ENCODE measurements at regions not wholly inside any gene's neighbourhood (a gene's known extent, or its start where the extent isn't known, plus 50 kb on each side); places are given as distances from the start of the nearest gene placed in this dataset.

DNA sequence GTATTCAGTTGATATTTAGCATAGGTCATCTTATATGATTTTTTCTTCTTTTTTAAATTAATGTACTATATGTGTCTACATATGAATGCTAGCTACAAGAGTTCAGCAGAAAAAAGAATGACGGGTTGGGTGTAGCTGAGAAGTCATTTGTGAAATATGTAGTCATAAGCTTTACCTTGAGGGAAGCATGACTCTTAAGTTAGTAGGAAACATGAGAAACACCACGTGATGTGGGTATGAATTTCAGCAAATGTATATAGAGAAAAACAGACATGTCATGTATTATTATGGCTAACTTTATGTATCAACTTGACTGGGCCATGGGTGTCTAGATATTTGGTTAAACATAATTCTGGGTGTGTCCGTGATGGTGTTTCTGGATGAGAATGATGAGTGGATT lies 125.0 kb downstream of the RAP2B start:
- no peak for DNase-seq
- TF ChIP-seq, protein P1, sequence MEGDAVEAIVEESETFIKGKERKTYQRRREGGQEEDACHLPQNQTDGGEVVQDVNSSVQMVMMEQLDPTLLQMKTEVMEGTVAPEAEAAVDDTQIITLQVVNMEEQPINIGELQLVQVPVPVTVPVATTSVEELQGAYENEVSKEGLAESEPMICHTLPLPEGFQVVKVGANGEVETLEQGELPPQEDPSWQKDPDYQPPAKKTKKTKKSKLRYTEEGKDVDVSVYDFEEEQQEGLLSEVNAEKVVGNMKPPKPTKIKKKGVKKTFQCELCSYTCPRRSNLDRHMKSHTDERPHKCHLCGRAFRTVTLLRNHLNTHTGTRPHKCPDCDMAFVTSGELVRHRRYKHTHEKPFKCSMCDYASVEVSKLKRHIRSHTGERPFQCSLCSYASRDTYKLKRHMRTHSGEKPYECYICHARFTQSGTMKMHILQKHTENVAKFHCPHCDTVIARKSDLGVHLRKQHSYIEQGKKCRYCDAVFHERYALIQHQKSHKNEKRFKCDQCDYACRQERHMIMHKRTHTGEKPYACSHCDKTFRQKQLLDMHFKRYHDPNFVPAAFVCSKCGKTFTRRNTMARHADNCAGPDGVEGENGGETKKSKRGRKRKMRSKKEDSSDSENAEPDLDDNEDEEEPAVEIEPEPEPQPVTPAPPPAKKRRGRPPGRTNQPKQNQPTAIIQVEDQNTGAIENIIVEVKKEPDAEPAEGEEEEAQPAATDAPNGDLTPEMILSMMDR (IDR thresholded peaks at IDR 0.05 in 8 of 11, conservative IDR thresholded peaks at IDR 0.05 in 3 of 11), result no peak
- TF ChIP-seq POLR2A (IDR thresholded peaks at IDR 0.05) (no peak), POLR2AphosphoS5 (IDR thresholded peaks at IDR 0.05) (no peak)
- H3K4me3 ChIP-seq, result no peak overlapping the region
- H3K9me3 ChIP-seq, result no peaks in the 10 kb centered on the region
- H3K36me3 ChIP-seq, result no peaks in the 10 kb centered on the region
- WGBS, 5 donors, result 90 to 96% (median 93%) methylated on average over 3 of the region's 3 CpGs
- intact Hi-C loops (cut with DNase I; ENCODE audit: low total_unique reads), result no loop called here
- H3K27me3 ChIP-seq (replicated peaks in 1 of 7), result no peaks in the 10 kb centered on the region
- H3K27ac ChIP-seq, result no peak overlapping the region
- peaks cover 13 to 51% (median 30%) of the 10 kb centered on the region in 6 donors for H3K4me1 ChIP-seq

DNA sequence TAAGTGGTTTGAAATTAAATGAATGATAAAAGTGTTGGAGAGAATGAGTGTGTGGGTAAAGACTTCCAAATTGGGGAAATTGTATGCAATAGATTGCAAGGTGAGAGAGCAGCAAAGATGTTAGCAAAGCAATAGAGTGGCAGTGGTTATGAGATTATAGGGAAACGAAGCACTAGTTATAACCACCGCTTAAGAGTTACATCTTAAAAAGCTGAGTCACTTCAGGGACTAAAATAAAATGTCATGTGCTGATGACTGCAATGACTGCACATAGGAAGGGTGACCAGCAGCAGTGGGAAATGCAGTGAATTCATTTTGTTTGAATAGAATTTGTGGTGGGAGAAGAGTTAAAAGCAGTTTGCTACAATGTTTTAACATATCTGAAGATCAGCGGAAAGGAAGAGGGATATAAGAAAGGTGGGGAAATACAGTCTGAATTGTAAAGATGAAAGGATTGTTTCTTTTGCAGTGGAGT lies 127.3 kb downstream of the RAP2B start:
- intact Hi-C loops (cut with DNase I; ENCODE audit: low total_unique reads), result no loop called here

DNA sequence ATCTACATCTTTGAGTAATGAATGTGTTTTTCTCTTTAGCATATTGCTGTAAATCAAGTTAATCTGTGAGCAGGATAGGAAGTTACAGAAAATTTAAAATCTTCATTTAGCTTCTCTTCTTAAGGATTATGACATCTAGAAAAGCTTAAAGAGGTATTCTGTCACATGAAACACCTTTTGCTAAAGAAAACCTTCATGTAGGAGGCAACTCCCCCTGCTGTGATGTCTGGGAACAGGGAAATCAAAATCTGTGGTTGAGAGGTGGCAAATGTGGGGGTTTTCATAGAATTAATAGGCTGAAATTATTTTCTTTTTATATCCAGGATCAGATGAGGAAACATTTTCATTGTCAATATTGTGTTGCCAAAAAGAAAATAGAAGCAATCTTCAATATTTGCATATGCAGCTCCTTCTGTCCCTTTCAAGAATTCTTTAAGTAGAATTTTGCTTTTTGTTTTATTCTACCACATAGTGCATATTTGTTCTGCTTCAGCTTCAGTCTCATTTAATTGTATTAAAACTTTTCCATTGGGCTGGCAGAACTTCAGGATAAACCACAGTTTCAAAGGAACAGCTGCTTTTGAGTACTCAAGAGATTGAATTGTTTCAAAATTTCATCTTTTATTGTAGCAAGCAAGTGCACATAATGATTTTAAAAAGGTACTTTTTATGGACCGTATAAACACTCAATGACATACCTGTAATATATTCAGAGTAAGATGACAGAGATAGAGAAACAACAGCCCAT lies 128.4 kb downstream of the RAP2B start:
- no peak for DNase-seq
- 63 to 88% (median 82%) methylated on average over 1 of the region's 1 CpG for whole genome bisulfite sequencing, 5 donors
- no peaks in the 10 kb centered on the region for H3K9me3 ChIP-seq
- H3K36me3 ChIP-seq, result no peaks in the 10 kb centered on the region
- no peak overlapping the region for H3K4me3 ChIP-seq
- intact Hi-C loops (cut with DNase I; ENCODE audit: low total_unique reads), result no loop called here
- peaks cover 0 to 41% (median 15%) of the 10 kb centered on the region in 6 donors for H3K4me1 ChIP-seq
- no peak for TF ChIP-seq POLR2A (IDR thresholded peaks at IDR 0.05)
- TF ChIP-seq, protein P1 (IDR thresholded peaks at IDR 0.05 in 8 of 11, conservative IDR thresholded peaks at IDR 0.05 in 3 of 11), result peak in 2 of 11 experiments; percentile 17 to 32
- no peaks in the 10 kb centered on the region for H3K27me3 ChIP-seq (replicated peaks in 1 of 7)
- H3K27ac ChIP-seq, result no peak overlapping the region

More for the DNA sequence above, 127.3 kb downstream of the RAP2B start:
- WGBS, 5 donors, result 44 to 65% (median 58%) methylated on average over 3 of the region's 3 CpGs
- no peaks in the 10 kb centered on the region for H3K27me3 ChIP-seq (replicated peaks in 1 of 7)
- no peak for DNase-seq
- H3K4me3 ChIP-seq, result no peak overlapping the region
- TF ChIP-seq POLR2A (IDR thresholded peaks at IDR 0.05) (no peak), POLR2AphosphoS5 (IDR thresholded peaks at IDR 0.05) (no peak)
- TF ChIP-seq, protein P1 (IDR thresholded peaks at IDR 0.05 in 8 of 11, conservative IDR thresholded peaks at IDR 0.05 in 3 of 11), result no peak
- no peaks in the 10 kb centered on the region for H3K9me3 ChIP-seq
- no peaks in the 10 kb centered on the region for H3K36me3 ChIP-seq
- peak overlapping the region in 1 of 8 donors; percentile 19 for H3K27ac ChIP-seq
- H3K4me1 ChIP-seq, result peaks cover 10 to 52% (median 25%) of the 10 kb centered on the region in 6 donors

DNA sequence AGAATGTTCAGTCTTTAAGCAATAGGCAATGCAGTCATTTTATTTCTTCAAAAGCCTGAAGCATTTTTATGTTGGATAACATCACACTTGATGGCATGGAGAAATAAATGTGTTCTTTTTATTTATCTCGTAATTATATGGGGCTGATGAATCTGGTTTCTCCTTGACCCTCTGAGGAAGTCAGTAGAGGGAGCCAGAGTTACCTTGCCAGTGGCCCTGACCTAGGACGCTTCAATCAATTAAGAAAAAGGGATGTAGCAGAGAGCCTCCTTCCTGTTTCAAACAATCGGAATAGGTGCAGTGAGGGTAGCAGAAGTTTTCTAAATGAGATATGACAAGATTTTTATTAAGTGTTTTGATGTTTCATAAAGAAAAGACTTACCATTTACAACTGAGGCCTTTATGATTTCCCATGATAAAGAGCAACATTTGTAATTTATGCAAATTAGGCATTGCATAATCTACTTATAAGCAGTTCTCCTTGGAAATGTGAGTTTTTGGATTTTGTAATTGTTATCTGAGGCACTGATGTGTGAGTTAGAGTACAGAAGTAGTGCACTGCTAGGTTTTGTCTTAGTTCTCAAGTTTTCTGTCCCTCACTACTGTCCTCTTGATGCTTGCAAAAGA lies 129.1 kb downstream of the RAP2B start:
- WGBS, 5 donors, result 30 to 61% (median 41%) methylated on average over 3 of the region's 3 CpGs
- TF ChIP-seq POLR2A (IDR thresholded peaks at IDR 0.05) (no peak), POLR2AphosphoS5 (IDR thresholded peaks at IDR 0.05) (no peak)
- TF ChIP-seq, protein P1 (IDR thresholded peaks at IDR 0.05 in 8 of 11, conservative IDR thresholded peaks at IDR 0.05 in 3 of 11), result peak in 5 of 11 experiments; percentile 4 to 34 (median 29)
- no peaks in the 10 kb centered on the region for H3K36me3 ChIP-seq
- no peaks in the 10 kb centered on the region for H3K27me3 ChIP-seq (replicated peaks in 1 of 7)
- peak overlapping the region in 2 of 8 donors; percentile 4 to 16 for H3K27ac ChIP-seq
- intact Hi-C loops (cut with DNase I; ENCODE audit: low total_unique reads), result no loop called here
- no peak overlapping the region for H3K4me3 ChIP-seq
- H3K9me3 ChIP-seq, result no peaks in the 10 kb centered on the region
- H3K4me1 ChIP-seq, result peaks cover 0 to 34% (median 10%) of the 10 kb centered on the region in 6 donors
- no peak for DNase-seq

Measured in spleen (tissue), 11 donors.